HG02943 (cell line): ENCODE measurements at regions not wholly inside any gene's neighbourhood (a gene's known extent, or its start where the extent isn't known, plus 50 kb on each side); places are given as distances from the start of the nearest gene placed in this dataset.

Experiments used
- ATAC-seq: cut with Tn5 transposase; IDR thresholded peaks from one replicate; pipeline ENCODE4 v1.9.1; 2021; ENCODE audit warnings: mild to moderate bottlenecking, low read depth, moderate library complexity; ENCODE audit not compliant: unreplicated experiment

DNA sequence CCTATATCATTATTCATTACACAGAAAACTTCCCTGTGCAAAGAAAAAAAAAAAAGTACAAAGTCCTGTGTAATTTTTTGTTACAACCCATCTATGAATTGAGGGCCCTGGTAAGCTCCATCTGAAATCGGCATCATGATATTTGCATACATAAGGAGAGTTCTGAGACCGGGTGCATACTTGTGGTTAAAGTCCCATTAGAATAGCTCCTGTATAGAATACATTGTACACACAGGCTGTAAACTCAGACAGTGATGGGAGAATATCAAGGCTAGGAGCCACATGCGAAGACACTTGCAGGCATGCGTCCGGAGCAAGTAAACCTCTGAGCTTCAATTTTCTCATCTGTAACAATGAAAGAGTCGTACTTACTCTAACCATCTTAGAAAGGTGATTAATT, 353.2 kb downstream of the ETS1 start:
- ATAC-seq: no peak

DNA sequence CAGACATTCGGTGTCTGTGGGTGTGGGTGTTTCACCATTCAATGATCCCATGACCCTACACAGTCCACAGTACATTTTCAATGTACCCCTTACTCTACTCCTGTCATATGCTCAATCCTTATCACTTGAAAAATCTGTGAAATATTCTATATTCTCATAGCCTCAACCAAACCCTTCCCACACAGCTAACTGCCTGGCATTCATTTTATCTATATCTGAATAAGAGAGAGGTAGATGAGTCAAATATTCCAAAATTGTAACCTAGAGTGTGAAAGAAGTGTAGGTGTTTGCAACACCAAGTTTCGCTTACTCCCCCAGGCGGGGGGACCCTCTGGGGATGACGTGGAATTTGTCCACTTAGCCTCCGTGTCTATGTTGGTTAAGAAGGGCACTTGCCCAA, 354.8 kb downstream of the ETS1 start:
- ATAC-seq: no peak

GRCh38 chr11:128231845-128232410, 355.4 kb downstream of the ETS1 start:
- no peak for ATAC-seq

DNA sequence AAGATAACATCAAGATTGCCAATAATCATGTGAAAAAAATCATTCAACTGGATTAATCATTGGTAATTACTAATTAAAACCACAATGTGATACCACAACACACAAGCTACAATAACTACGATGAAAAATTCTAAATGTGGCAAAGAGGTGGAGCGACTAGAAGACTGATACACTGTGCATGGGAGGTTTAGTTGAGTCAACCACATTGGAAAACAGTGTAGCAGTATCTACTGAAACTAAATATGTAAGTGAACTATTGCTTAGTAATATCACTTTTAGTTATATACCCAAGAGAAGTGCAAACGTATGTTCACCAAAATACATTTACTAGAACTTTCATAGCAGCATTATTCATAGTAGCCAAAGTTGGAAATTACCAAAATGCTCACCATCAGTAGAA, 359.9 kb downstream of the ETS1 start:
- ATAC-seq: no peak

DNA sequence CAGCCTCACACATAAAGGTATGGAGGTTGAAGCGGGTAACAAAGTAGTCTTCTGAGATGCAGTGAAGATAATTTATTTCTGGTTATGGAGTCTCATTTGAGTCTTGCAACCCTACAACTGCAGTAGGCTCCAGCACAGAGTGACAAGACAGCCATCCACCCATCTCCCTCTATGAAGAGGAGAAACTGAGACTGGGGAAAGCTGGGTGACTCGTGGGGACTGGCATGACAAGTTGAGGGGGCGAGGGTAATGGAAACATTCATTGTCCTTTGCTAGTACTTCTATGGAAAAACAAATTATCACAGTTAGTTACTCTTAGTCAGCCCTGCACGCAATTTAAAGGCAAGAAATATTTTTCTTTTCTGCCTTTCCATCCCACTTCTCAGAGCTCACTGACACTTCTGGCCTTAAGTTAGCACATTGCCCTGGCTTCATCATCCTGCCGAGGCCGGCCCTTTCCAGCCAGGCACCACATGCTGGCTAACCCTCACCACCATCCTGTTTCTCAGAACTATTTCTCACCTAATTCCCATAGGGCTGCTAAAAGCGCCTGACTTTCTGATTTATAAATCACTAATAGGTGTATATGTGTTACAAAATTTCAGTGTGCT, 361.1 kb downstream of the ETS1 start:
- no peak for ATAC-seq

GRCh38 chr11:128222245-128222884, 365.0 kb downstream of the ETS1 start:
- no peak for ATAC-seq

GRCh38 chr11:128219731-128220120, 367.6 kb downstream of the ETS1 start:
- ATAC-seq: no peak

GRCh38 chr11:128216198-128216597, 371.2 kb downstream of the ETS1 start:
- no peak for ATAC-seq

GRCh38 chr11:128215238-128215882, 372.0 kb downstream of the ETS1 start:
- no peak for ATAC-seq

DNA sequence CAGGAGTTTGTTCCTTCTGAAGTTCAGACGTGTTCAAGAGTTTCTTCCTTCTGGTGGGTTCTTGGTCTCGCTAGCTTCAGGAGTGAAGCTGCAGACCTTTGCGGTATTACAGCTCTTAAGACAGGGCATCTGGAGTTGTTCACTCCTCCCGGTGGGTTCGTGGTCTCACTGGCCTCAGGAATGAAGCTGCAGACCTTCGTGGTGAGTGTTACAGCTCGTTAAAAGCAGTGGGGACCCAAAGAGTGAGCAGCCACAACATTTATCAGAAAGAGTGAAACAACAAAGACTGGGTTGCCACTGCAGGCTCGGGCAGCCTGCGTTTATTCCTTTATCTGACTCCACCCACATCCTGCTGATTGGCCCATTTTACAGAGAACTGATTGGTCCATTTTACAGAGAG, 373.1 kb downstream of the ETS1 start:
- no peak for ATAC-seq

DNA sequence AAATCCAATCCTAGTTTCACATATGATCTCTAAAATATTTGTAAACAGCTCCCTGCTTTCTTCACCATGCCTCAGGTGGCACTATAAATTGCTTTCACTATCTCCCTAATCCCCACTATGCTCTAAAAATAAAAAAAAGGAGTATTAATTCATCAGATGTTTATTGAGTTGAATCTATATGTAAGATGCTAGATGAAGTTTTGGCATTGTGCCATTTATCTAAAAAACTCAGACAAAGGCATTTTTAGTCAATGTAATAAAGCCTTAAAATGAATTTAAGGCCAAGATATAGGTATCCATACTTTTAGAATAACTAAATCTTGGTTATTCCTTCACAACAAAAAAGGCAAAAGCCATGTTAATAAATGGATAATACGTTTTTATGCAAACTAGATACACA, 373.9 kb downstream of the ETS1 start:
- ATAC-seq: no peak

DNA sequence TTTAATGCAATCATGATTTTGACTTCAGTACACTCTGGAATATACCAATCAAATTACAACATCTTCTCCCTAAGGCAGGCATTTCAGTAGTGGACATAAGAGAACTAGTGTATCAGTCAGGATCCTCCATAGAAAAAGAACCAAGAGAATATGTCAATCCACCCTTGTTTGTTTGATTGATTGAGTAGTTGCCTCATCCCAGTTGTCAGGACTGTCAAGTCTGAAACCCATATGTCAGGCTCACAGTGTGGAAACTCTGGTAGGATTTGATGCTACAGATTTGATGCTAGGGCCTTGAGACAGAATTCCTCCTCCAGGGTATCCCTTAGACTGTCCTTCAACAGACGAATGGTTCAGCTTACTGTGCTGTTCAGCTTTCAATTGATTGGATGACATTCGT, 375.0 kb downstream of the ETS1 start:
- no peak for ATAC-seq

- ATAC-seq: no peak
Observed at GRCh38 chr11:128210148-128210940, 377.0 kb downstream of the ETS1 start.

- ATAC-seq: no peak
Observed at GRCh38 chr11:128209138-128209435, 378.3 kb downstream of the ETS1 start.

DNA sequence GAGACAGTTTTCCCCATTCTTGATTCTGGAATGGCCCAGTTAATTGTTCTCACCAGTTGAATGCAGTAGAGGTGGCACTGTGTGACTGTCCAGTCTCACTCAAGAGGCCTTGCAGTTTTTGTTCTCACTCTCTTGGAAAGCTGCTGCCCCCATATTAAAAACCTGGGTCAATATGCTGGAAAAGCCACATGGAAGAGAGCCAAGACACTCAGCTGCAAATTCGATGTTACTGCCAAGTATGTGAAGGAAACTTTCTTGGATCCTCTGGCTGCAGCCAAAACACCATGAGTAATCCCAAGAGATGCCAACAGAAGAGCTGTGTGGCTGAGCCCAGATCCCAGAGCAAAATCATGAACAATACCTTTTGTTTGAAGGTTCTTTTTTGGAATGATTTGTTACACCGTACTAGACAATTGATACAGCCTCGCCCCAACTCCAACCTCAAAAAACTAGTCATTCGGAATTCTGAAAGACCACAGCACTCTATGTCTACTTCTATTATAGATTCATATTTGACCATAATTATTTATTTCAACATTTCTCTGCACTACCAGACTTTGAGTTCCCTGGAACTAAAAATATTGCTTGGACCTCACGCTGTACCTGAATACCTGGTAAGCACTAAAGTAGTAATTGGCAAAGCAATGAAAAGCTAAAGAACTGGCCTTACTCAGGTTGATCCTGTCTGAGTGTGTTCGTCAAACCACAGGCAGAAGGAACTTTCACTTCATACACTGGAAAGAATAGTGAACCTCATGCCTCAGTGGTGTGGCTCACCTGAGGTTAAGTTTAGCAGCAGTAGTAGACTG, 378.8 kb downstream of the ETS1 start:
- no peak for ATAC-seq

DNA sequence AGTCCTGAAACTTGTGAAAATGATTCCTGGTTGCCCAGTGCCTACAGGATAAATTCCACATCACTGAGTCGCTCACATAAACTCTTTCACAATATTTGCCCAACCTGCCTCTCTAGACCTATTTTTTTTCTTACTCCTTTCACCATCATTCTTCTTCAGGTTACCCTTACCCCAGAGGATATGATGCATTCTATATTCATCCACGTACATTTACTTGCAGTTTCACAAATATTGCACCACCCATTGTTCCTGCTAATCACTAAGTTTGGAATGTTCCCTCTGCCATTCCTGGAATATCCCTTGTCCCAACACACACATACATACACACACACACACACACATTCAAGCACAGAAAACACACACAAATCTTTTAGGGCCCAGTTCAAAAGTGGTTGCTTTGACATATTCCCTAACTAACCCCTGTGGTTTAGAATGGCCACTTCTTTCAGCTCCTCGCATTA, 379.5 kb downstream of the ETS1 start:
- no peak for ATAC-seq

DNA sequence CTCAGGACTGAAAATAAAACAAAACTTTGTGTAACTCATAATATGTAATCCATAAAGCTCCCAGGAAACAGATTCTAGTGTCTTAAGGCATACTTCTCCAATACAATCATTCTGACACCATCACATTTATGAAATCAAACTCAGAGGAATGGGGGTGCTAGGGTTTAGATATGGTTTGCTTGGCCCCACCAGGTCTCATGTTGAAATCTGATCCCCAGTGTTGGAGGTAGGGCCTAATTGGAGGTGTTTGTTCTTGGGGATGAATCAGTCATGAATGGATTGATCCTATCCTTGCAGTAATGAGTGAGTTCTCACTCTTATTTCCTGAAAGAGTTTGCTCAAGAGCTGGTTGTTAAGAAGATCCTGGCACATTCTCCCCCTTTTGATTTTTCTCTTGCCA, 380.9 kb downstream of the ETS1 start:
- no peak for ATAC-seq

DNA sequence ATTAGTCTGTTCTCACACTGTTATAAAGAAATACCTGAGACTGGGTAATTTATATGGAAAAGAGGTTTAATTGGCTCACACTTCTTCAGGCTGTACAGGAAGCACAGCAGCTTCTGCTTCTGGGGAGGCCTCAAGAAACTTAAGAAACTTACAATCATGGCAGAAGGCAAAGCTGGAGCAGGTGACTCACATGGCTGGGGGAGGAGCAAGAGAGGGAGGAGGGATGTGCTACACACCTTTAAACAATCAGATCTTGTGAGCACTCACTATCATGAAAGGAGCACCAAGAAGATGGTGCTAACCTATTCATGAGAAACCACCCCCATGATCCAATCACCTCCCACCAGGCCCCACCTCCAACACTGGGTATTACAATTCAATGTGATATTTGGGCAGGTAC, 381.6 kb downstream of the ETS1 start:
- no peak for ATAC-seq

- ATAC-seq: no peak
Observed at GRCh38 chr11:128204898-128205297, 382.5 kb downstream of the ETS1 start.

DNA sequence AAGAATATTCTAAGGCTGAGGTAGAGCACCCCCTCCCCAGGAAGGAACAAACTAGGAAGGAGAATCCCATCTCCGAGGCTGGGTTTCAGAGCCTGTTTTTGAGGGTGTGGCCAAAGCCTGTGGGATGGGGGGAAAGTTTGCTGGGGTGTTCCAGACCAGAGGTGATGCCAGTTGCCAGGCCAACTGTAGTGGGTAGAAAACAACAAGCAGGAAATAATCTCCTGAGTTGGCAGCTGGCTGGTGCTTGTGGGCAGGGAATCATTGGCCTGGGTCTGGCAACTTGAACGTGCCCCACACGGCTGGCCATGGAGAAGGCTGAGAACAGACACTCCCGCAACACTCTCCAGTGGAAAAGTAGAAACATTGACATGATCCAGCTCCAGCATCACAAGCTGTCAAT, 385.6 kb downstream of the ETS1 start:
- no peak for ATAC-seq
